Endodermal cell (in vitro differentiated cells): ENCODE measurements at regions not wholly inside any gene's neighbourhood (a gene's known extent, or its start where the extent isn't known, plus 50 kb on each side); places are given as distances from the start of the nearest gene placed in this dataset.
A peak's percentile ranks its signal among the peaks of the same experiment; 100 is the strongest.

Source experiments
- DNase-seq: peaks from one replicate; pipeline ENCODE4 v3.0.0-alpha.2; 2017
- H3K27ac ChIP-seq: 2 replicates; pipeline ENCODE4 v1.5.1; 2013; ENCODE audit warnings: mild to moderate bottlenecking, low read depth, low read length, moderate library complexity
- H3K27me3 ChIP-seq: 2 replicates; pipeline ENCODE4 v1.6.1; 2013; ENCODE audit warnings: mild to moderate bottlenecking, low read length, moderate library complexity; ENCODE audit not compliant: insufficient read depth, control insufficient read depth, poor library complexity, severe bottlenecking
- H3K36me3 ChIP-seq: 2 replicates; pipeline ENCODE4 v1.7.0; 2013; ENCODE audit warnings: mild to moderate bottlenecking, low read length, moderate library complexity; ENCODE audit not compliant: control insufficient read depth, insufficient read depth
- H3K4me1 ChIP-seq: one replicate; pipeline ENCODE4 v1.7.0; 2013; ENCODE audit warnings: low read length; ENCODE audit not compliant: control insufficient read depth, insufficient read depth
- H3K4me3 ChIP-seq: 2 replicates; pipeline ENCODE4 v1.5.1; 2013; ENCODE audit warnings: mild to moderate bottlenecking, low read length, moderate library complexity
- H3K9ac ChIP-seq: 2 replicates; pipeline ENCODE4 v1.6.1; 2013; ENCODE audit warnings: mild to moderate bottlenecking, low read length, moderate library complexity; ENCODE audit not compliant: poor library complexity, severe bottlenecking; ENCODE audit errors: extremely low read depth
- H3K9me3 ChIP-seq: 2 replicates; pipeline ENCODE4 v1.6.1; 2013; ENCODE audit warnings: mild to moderate bottlenecking, low read length, moderate library complexity; ENCODE audit not compliant: control insufficient read depth
- H3K27ac Mint-ChIP-seq: 2 replicates; pipeline ENCODE4 v1.8.0; 2020; ENCODE audit warnings: mixed read lengths
- H3K27me3 Mint-ChIP-seq: 2 replicates; pipeline ENCODE4 v1.8.0; 2021; ENCODE audit warnings: mild to moderate bottlenecking, mixed read lengths; ENCODE audit not compliant: insufficient read depth
- H3K36me3 Mint-ChIP-seq: 2 replicates; pipeline ENCODE4 v1.8.0; 2020; ENCODE audit warnings: low read depth, mixed read lengths
- H3K4me1 Mint-ChIP-seq: 2 replicates; pipeline ENCODE4 v1.8.0; 2020; ENCODE audit warnings: mixed read lengths
- H3K4me3 Mint-ChIP-seq: 2 replicates; pipeline ENCODE4 v1.8.0; 2020; ENCODE audit warnings: mild to moderate bottlenecking, moderate library complexity, mixed read lengths
- H3K9me3 Mint-ChIP-seq: 2 replicates; pipeline ENCODE4 v1.8.0; 2020; ENCODE audit warnings: mild to moderate bottlenecking, mixed read lengths
- WGBS, 2 experiments: methylation state at CpG; one replicate each; pipeline versions ENCODE4 v1.1.5 to v1.1.7; 2013; ENCODE audit warnings: missing lambda C conversion rate in 2 of 2, mixed read lengths in 1 of 2; ENCODE audit not compliant: insufficient coverage in 1 of 2, insufficient read length in 1 of 2; 5-methylcytosine and 5-hydroxymethylcytosine counted together
- TF ChIP-seq, protein P1 (sequence below): fragments of 200-600 bp; sonication (generic); conservative IDR thresholded peaks from 2 replicates; pipeline ENCODE4 v1.5.0; 2021; ENCODE audit warnings: antibody characterized with exemption, mild to moderate bottlenecking

DNA sequence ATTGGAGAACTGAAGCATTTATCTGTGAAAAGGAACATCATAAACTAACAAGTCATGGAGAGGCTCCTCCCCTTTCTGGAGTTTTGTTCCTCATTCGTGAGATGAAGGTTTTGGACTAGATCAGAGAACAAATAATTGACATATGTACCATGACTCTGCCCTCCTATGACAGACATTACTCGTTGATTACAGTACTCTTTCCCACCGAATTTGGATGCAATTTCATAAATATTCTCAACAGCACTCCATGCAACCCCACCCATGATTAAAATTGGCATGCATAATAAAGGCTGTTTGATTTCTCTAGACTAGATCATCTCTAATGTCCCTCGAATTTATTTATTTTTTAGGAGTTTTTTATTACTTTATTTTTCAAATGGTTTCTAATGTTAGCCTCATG is 258.9 kb upstream of the LDB2 start:
- TF ChIP-seq, protein P1, sequence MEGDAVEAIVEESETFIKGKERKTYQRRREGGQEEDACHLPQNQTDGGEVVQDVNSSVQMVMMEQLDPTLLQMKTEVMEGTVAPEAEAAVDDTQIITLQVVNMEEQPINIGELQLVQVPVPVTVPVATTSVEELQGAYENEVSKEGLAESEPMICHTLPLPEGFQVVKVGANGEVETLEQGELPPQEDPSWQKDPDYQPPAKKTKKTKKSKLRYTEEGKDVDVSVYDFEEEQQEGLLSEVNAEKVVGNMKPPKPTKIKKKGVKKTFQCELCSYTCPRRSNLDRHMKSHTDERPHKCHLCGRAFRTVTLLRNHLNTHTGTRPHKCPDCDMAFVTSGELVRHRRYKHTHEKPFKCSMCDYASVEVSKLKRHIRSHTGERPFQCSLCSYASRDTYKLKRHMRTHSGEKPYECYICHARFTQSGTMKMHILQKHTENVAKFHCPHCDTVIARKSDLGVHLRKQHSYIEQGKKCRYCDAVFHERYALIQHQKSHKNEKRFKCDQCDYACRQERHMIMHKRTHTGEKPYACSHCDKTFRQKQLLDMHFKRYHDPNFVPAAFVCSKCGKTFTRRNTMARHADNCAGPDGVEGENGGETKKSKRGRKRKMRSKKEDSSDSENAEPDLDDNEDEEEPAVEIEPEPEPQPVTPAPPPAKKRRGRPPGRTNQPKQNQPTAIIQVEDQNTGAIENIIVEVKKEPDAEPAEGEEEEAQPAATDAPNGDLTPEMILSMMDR = no peak
- 80 to 81% methylated on average over 2 to 4 of the region's 4 CpGs for WGBS, 2 experiments
- H3K36me3 ChIP-seq = no peaks in the 10 kb centered on the region
- no peaks in the 10 kb centered on the region for H3K27me3 Mint-ChIP-seq
- no peaks in the 10 kb centered on the region for H3K27me3 ChIP-seq
- DNase-seq = no peak
- H3K36me3 Mint-ChIP-seq = no peaks in the 10 kb centered on the region
- no peak overlapping the region for H3K4me3 Mint-ChIP-seq
- H3K4me1 Mint-ChIP-seq = peaks cover 5% of the 10 kb centered on the region
- no peak overlapping the region for H3K27ac Mint-ChIP-seq
- H3K9ac ChIP-seq = no peak overlapping the region
- no peaks in the 10 kb centered on the region for H3K4me1 ChIP-seq
- H3K9me3 Mint-ChIP-seq = peaks cover 24% of the 10 kb centered on the region
- no peak overlapping the region for H3K4me3 ChIP-seq
- no peak overlapping the region for H3K27ac ChIP-seq
- H3K9me3 ChIP-seq = peaks cover 11% of the 10 kb centered on the region

DNA sequence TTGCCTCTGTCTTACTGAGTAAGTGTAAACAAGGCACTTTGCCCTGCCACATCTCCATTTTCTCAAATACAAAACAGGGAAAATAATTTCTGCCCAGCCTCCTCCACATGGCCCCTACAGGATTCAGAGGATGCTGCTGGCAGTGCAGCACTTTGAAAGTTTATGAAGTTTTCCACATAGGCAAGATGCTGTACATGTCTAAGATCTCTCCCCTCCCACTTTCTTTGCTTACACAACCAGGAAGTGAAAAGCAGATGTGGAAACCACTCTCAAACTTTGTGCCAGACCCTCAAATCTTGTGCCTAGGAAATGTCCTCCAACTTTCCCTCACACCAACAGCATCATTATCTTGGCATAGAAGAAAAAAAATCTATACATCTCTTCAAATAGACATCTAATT is 257.0 kb upstream of the LDB2 start:
- Histone ChIP-seq H3K27ac (no peak overlapping the region), H3K4me1 (no peaks in the 10 kb centered on the region), H3K9ac (no peak overlapping the region), H3K4me3 (no peak overlapping the region), H3K27me3 (no peaks in the 10 kb centered on the region), H3K9me3 (no peaks in the 10 kb centered on the region), H3K36me3 (no peaks in the 10 kb centered on the region)
- TF ChIP-seq, protein P1 = no peak
- Mint-ChIP-seq H3K36me3 (no peaks in the 10 kb centered on the region), H3K4me1 (peaks cover 6% of the 10 kb centered on the region), H3K27me3 (no peaks in the 10 kb centered on the region), H3K27ac (no peak overlapping the region), H3K4me3 (no peak overlapping the region), H3K9me3 (peaks cover 11% of the 10 kb centered on the region)
- DNase-seq = no peak

DNA sequence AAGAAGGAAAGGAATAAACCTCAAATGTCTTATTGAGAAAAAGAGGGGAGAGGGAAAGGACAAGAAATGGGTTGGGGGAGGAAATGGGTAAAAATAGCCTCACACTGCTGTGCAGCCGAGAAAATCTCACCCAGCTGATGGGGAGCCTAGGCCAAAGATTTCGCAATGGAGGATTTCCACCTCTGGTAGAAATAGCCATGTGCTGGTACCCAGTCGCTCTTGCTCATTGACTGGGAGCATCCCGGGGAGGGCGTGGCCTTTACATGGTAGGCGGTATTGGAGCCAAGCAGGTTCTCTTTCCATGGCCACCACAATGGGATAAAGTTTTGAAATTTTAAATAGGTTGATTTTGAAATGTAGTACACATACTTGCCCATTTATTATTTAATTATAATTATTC is 255.1 kb upstream of the LDB2 start:
- peaks cover 8% of the 10 kb centered on the region for H3K9me3 Mint-ChIP-seq
- DNase-seq = peak; percentile 45
- Histone ChIP-seq H3K4me1 (no peaks in the 10 kb centered on the region), H3K36me3 (no peaks in the 10 kb centered on the region), H3K27ac (no peak overlapping the region), H3K27me3 (no peaks in the 10 kb centered on the region), H3K9ac (no peak overlapping the region), H3K4me3 (no peak overlapping the region), H3K9me3 (peaks cover 9% of the 10 kb centered on the region)
- TF ChIP-seq, protein P1 = no peak
- H3K36me3 Mint-ChIP-seq = no peaks in the 10 kb centered on the region
- H3K27ac Mint-ChIP-seq = no peak overlapping the region
- no peaks in the 10 kb centered on the region for H3K27me3 Mint-ChIP-seq
- H3K4me1 Mint-ChIP-seq = peaks cover 15% of the 10 kb centered on the region
- 96 to 97% methylated on average over 5 to 6 of the region's 6 CpGs for WGBS, 2 experiments
- H3K4me3 Mint-ChIP-seq = no peak overlapping the region
